Cardiac fibroblast (primary cell): ENCODE measurements at regions not wholly inside any gene's neighbourhood (a gene's known extent, or its start where the extent isn't known, plus 50 kb on each side); places are given as distances from the start of the nearest gene placed in this dataset.

Source experiments
- DNase-seq, 2 donors: peaks; one replicate each; pipeline versions ENCODE4 v3.0.0 to v3.0.0-alpha.2; 2010; ENCODE audit warnings: low read depth in 2 of 2
- H3K4me3 ChIP-seq, 2 donors: replicated peaks in 1 of 2; 1 replicate in 1 of 2; 2 replicates in 1 of 2; pipeline ENCODE4 v1.5.1; 2011; ENCODE audit warnings: low read depth in 2 of 2, low read length in 2 of 2, mild to moderate bottlenecking in 2 of 2, moderate library complexity in 1 of 2
- CTCF ChIP-seq: IDR thresholded peaks from one replicate; pipeline ENCODE4 v1.5.1; 2011; ENCODE audit warnings: low read depth, mild to moderate bottlenecking, low read length, inconsistent platforms

GRCh38 chr19:30084390-30084819 is 142.4 kb downstream of the URI1 start:
- H3K4me3 ChIP-seq: no peak overlapping the region
- TF ChIP-seq CTCF: no peak
- DNase-seq: no peak

DNA sequence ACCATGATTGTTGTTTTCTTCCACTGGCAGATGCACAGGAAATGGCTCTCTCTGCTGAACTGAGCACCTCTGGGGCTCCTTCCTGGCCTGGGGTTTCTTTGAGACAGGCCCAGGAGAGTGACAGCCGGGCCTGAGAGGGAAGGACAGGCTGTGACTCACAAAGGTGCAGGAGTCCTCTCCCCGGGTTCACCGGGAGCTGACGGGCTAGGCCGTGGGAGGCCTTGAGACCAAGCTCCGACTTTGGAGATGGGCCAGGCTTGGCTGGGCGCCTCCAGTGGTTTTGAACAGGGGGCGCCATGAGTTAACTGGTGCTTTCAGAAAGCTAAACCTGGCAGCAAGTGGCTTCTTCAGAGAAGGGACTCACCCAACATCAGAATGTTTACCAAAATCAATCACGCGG is 143.4 kb downstream of the URI1 start:
- TF ChIP-seq CTCF: no peak
- no peak for DNase-seq

DNA sequence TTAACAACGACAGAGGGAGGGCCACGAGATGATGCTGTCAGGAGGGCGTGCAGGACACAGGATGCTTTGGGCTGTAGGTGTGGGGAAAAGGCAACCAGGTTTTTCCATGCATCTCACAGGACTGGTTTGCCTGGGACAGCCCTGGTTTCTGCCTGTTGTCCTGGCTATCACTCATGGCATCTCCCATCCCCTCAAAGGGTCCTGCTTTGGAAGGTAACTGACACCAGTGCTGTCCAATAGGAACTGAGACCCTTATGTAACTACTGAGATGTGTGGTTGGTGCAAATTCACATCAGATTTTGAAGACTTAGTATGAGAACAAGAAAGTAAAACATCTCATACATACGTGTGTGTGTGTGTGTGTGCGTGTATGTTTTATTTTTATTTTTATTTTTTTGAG is 144.2 kb downstream of the URI1 start:
- no peak overlapping the region for H3K4me3 ChIP-seq
- DNase-seq: no peak
- TF ChIP-seq CTCF: no peak

More for the DNA sequence above, 143.4 kb downstream of the URI1 start:
- no peak overlapping the region for H3K4me3 ChIP-seq

DNA sequence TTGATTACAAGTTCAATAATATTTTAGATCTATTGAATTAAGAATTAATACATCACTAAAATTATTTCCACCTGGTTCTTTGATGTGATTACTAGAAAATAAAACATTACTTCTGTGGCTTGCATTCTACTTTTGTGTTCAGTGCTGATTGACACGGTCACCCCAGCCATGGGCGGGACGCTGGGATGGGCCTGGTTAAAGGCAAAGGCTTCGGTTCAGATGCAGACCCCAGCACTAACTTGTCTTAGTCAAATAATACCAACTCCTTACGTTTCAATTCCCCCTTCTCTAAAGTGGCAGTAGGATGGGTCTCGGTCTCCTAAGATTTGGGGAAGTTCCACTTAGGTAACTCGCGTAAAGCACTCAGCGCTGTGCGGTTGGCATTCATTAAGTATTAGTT is 144.9 kb downstream of the URI1 start:
- no peak overlapping the region for H3K4me3 ChIP-seq
- no peak for TF ChIP-seq CTCF
- no peak for DNase-seq

DNA sequence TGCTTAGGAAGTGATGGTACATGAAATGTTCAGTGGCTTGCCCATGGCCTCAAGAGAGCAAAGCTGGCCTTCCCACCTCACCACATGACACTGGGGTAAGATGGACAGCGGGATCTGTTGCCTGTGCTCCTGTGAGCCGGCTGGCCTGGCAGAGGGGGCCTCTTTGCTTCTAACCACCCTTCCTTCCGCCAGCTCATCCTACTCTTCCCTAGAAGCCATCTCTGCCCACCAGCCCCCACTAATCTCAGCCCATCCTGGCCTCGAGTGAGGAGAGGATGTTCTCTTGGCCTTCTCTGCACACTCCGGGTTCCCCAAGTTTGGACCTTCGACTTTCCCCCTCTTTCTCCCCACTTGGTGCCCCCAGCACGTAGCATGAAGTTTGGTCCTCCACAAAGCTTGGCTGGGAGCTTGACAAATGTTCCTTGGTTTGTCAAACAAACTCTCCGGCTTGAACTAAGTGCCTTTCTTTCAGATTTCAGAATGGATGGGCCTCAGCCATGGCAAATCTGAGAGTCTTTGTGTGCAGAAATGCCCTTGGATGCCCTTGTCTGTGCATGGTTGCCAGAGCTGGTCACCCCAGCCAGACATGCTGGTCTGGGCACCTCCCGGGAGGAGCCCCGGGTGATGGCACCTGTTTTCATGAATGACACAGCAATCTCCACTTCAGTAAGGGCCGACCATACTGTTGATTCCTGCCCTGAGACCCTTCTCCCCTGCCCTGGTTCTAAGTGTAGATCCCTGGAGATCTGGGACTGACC is 145.5 kb downstream of the URI1 start:
- DNase-seq: no peak
- TF ChIP-seq CTCF: no peak
- no peak overlapping the region for H3K4me3 ChIP-seq

DNA sequence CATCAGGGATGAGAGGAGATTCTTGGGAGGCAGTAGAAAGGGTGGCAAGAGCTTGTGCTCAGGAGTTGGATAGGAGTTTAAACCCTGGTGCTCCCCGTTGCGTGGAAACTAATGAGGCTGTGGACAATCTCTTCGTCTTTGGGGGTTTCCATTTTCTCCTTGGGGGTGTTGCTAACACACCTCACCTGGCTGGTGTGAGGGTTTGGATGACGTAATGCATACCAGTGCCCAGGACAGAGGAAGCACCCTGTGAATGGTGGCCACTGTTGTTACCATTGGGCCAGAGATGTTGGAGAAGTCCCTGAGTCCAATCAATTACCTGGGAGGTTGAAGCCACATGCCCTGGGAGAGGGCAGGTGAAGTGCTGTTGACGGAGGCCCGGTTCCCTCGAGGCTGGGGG is 146.5 kb downstream of the URI1 start:
- TF ChIP-seq CTCF: no peak
- no peak overlapping the region for H3K4me3 ChIP-seq
- DNase-seq: no peak
